Esophagus squamous epithelium (tissue), 4 donors: ENCODE measurements at regions not wholly inside any gene's neighbourhood (a gene's known extent, or its start where the extent isn't known, plus 50 kb on each side); places are given as distances from the start of the nearest gene placed in this dataset.

Experiments used
- CTCF ChIP-seq, 6 experiments: fragments of 450-650 bp in 4 of 6; fragments of 200-600 bp in 2 of 6; sonication (generic) in 2 of 6; IDR thresholded peaks; one replicate each; pipeline ENCODE4 v1.5.1; 2016 to 2019; ENCODE audit warnings: antibody characterized with exemption in 6 of 6, mild to moderate bottlenecking in 4 of 6, moderate library complexity in 4 of 6
- POLR2A ChIP-seq, 4 donors: fragments of 450-650 bp; IDR thresholded peaks; one replicate each; pipeline ENCODE4 v1.6.1; 2017; ENCODE audit warnings: antibody characterized with exemption in 4 of 4, mild to moderate bottlenecking in 4 of 4, moderate library complexity in 3 of 4

GRCh38 chr9:126027566-126027965 is 280.4 kb downstream of the PBX3 start:
- no peak for TF ChIP-seq CTCF (IDR thresholded peaks at IDR 0.05)
- no peak for TF ChIP-seq POLR2A (IDR thresholded peaks at IDR 0.05)
